ENCODE measurements at regions not wholly inside any gene's neighbourhood (a gene's known extent, or its start where the extent isn't known, plus 50 kb on each side); places are given as distances from the start of the nearest gene placed in this dataset.

DNA sequence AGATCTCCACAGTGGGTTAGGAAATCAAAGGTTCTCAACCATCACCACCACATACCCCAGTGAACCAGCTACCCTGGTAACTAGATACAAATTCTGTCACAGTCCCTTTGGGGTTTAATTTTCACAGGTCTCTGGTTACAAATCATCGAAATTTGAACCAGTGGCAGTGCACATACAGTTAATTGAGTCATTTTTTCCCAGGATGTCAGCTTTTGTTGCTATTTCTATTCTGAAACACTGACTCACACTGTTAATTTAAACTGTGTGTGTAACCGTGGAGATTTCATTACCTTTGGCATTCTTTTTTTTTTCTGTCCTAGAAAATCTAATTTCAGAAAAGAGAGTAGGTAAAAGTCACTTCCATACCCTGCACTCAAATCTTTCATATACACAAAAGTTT, 511.5 kb downstream of the TOX3 start:
- TF ChIP-seq, protein P1, sequence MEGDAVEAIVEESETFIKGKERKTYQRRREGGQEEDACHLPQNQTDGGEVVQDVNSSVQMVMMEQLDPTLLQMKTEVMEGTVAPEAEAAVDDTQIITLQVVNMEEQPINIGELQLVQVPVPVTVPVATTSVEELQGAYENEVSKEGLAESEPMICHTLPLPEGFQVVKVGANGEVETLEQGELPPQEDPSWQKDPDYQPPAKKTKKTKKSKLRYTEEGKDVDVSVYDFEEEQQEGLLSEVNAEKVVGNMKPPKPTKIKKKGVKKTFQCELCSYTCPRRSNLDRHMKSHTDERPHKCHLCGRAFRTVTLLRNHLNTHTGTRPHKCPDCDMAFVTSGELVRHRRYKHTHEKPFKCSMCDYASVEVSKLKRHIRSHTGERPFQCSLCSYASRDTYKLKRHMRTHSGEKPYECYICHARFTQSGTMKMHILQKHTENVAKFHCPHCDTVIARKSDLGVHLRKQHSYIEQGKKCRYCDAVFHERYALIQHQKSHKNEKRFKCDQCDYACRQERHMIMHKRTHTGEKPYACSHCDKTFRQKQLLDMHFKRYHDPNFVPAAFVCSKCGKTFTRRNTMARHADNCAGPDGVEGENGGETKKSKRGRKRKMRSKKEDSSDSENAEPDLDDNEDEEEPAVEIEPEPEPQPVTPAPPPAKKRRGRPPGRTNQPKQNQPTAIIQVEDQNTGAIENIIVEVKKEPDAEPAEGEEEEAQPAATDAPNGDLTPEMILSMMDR (IDR thresholded peaks at IDR 0.05; ENCODE audit: borderline replicate concordance, extremely low read depth, insufficient read depth) = no peak
- Histone ChIP-seq H3K9ac (ENCODE audit: low read length in 3 of 3) (no peak overlapping the region), H3K27ac (ENCODE audit: low read depth in 2 of 2, low read length in 2 of 2) (no peak overlapping the region), H3K9me3 (ENCODE audit: control insufficient read depth in 2 of 3, insufficient read depth in 1 of 3, low read length in 3 of 3) (no peaks in the 10 kb centered on the region), H3K27me3 (ENCODE audit: control insufficient read depth, insufficient read depth, low read length) (no peaks in the 10 kb centered on the region), H3K36me3 (ENCODE audit: control insufficient read depth in 2 of 3, insufficient read depth in 3 of 3, low read length in 3 of 3) (no peaks in the 10 kb centered on the region), H3K4me3 (ENCODE audit: low read length in 3 of 3) (no peak overlapping the region), H3K4me1 (ENCODE audit: control insufficient read depth in 2 of 3, insufficient read depth in 2 of 3, low read depth in 1 of 3, low read length in 3 of 3) (no peaks in the 10 kb centered on the region)
- intact Hi-C loops (cut with DNase I) = no loop called here
- FAIRE-seq (no peak), DNase-seq (peak in 2 of 5 donors; percentile 4 to 29)

DNA sequence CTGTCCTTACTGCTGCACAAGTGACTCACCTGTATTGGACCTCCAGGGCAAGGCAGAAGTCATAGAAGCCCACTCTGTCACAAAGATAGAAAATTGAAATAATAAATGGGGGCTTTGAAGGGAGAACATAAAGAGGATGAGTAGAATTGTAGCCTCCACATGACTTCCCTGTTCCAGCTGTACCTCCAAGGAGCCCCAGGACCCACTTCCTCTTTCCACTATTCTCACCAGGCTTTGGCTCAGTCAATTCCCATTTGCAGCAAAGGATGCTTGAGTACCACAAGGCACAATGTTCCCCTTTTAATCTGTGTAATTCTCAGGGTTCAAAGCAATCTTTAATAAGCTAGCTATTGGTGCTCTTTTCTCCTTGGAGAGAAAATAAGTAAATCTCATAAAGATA, 512.1 kb downstream of the TOX3 start:
- TF ChIP-seq, protein P1 (IDR thresholded peaks at IDR 0.05; ENCODE audit: borderline replicate concordance, extremely low read depth, insufficient read depth) = no peak
- Histone ChIP-seq H3K9ac (ENCODE audit: low read length in 3 of 3) (no peak overlapping the region), H3K36me3 (ENCODE audit: control insufficient read depth in 2 of 3, insufficient read depth in 3 of 3, low read length in 3 of 3) (no peaks in the 10 kb centered on the region), H3K4me1 (ENCODE audit: control insufficient read depth in 2 of 3, insufficient read depth in 2 of 3, low read depth in 1 of 3, low read length in 3 of 3) (no peaks in the 10 kb centered on the region), H3K27ac (ENCODE audit: low read depth in 2 of 2, low read length in 2 of 2) (no peak overlapping the region), H3K9me3 (ENCODE audit: control insufficient read depth in 2 of 3, insufficient read depth in 1 of 3, low read length in 3 of 3) (no peaks in the 10 kb centered on the region), H3K4me3 (ENCODE audit: low read length in 3 of 3) (no peak overlapping the region), H3K27me3 (ENCODE audit: control insufficient read depth, insufficient read depth, low read length) (no peaks in the 10 kb centered on the region)
- DNase-seq (no peak), FAIRE-seq (no peak)
- intact Hi-C loops (cut with DNase I) = no loop called here

GRCh38 chr16:52033992-52034391, 513.0 kb downstream of the TOX3 start:
- no peak overlapping the region for H3K9ac ChIP-seq (ENCODE audit: low read length in 3 of 3)
- no peaks in the 10 kb centered on the region for H3K9me3 ChIP-seq (ENCODE audit: control insufficient read depth in 2 of 3, insufficient read depth in 1 of 3, low read length in 3 of 3)
- H3K27ac ChIP-seq (ENCODE audit: low read depth in 2 of 2, low read length in 2 of 2) = no peak overlapping the region
- intact Hi-C loops (cut with DNase I) = no loop called here
- DNase-seq (no peak), FAIRE-seq (no peak)
- TF ChIP-seq, protein P1 (IDR thresholded peaks at IDR 0.05; ENCODE audit: borderline replicate concordance, extremely low read depth, insufficient read depth) = no peak
- H3K27me3 ChIP-seq (ENCODE audit: control insufficient read depth, insufficient read depth, low read length) = no peaks in the 10 kb centered on the region
- no peak overlapping the region for H3K4me3 ChIP-seq (ENCODE audit: low read length in 3 of 3)
- H3K36me3 ChIP-seq (ENCODE audit: control insufficient read depth in 2 of 3, insufficient read depth in 3 of 3, low read length in 3 of 3) = no peaks in the 10 kb centered on the region
- no peaks in the 10 kb centered on the region for H3K4me1 ChIP-seq (ENCODE audit: control insufficient read depth in 2 of 3, insufficient read depth in 2 of 3, low read depth in 1 of 3, low read length in 3 of 3)

DNA sequence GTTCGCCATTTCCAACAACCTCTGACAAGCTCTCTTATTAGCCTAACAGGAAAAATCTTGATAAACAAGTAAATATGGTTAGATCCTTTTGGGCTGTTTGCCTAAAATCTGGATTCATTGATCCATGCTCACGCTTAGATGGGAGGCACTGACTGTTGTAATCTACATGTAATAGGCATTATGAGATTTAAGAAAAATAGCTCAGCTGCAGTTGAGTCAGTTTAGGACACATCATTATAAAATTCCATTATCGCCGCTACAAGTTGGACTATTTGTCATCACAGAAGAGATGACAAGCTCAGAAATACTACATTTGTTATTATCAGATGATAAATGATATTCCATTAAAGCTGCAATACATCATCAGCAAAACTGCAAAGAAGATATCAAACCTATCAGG, 524.0 kb downstream of the TOX3 start:
- Histone ChIP-seq H3K27me3 (ENCODE audit: control insufficient read depth, insufficient read depth, low read length) (no peaks in the 10 kb centered on the region), H3K27ac (ENCODE audit: low read depth in 2 of 2, low read length in 2 of 2) (no peak overlapping the region), H3K4me1 (ENCODE audit: control insufficient read depth in 2 of 3, insufficient read depth in 2 of 3, low read depth in 1 of 3, low read length in 3 of 3) (no peaks in the 10 kb centered on the region), H3K9ac (ENCODE audit: low read length in 3 of 3) (no peak overlapping the region), H3K9me3 (ENCODE audit: control insufficient read depth in 2 of 3, insufficient read depth in 1 of 3, low read length in 3 of 3) (no peaks in the 10 kb centered on the region), H3K36me3 (ENCODE audit: control insufficient read depth in 2 of 3, insufficient read depth in 3 of 3, low read length in 3 of 3) (no peaks in the 10 kb centered on the region), H3K4me3 (ENCODE audit: low read length in 3 of 3) (no peak overlapping the region)
- FAIRE-seq (no peak), DNase-seq (no peak)
- intact Hi-C loops (cut with DNase I) = no loop called here
- TF ChIP-seq, protein P1 (IDR thresholded peaks at IDR 0.05; ENCODE audit: borderline replicate concordance, extremely low read depth, insufficient read depth) = no peak
